ENCODE measurements at regions not wholly inside any gene's neighbourhood (a gene's known extent, or its start where the extent isn't known, plus 50 kb on each side); places are given as distances from the start of the nearest gene placed in this dataset.

DNA sequence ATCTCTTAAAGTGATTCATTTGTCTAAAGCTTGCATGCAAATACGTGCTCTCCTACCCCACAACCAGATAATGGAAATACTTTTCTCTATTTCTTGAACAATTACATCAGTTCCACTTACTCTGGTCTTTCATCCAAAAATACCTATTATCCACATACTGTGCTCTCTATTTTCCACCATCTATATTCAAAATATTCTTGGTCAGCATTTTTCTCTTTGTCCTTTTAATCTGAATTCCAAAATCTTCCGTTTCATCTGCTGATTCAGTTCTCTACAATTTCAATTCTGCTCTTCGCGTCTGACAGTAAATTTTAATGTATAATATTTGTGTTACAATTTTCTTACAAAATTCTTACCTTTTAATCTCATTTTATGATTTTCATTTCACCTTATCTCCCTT lies 110.3 kb downstream of the ZNF648 start:
- TF ChIP-seq, protein P1, sequence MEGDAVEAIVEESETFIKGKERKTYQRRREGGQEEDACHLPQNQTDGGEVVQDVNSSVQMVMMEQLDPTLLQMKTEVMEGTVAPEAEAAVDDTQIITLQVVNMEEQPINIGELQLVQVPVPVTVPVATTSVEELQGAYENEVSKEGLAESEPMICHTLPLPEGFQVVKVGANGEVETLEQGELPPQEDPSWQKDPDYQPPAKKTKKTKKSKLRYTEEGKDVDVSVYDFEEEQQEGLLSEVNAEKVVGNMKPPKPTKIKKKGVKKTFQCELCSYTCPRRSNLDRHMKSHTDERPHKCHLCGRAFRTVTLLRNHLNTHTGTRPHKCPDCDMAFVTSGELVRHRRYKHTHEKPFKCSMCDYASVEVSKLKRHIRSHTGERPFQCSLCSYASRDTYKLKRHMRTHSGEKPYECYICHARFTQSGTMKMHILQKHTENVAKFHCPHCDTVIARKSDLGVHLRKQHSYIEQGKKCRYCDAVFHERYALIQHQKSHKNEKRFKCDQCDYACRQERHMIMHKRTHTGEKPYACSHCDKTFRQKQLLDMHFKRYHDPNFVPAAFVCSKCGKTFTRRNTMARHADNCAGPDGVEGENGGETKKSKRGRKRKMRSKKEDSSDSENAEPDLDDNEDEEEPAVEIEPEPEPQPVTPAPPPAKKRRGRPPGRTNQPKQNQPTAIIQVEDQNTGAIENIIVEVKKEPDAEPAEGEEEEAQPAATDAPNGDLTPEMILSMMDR (IDR thresholded peaks at IDR 0.05; ENCODE audit: low read depth, low read length): no peak
- TF ChIP-seq EZH2phosphoT487 (IDR thresholded peaks at IDR 0.05; ENCODE audit: low read depth): no peak
